GM03348 (cell line): ENCODE measurements at regions not wholly inside any gene's neighbourhood (a gene's known extent, or its start where the extent isn't known, plus 50 kb on each side); places are given as distances from the start of the nearest gene placed in this dataset.
"Not testable (repeated sequence)": the region's sequence is repeated elsewhere in the genome, so short reads cannot be mapped to it uniquely, and the experiment has no call there.

ENCODE experiments used
- DNase-seq: peaks from one replicate; pipeline ENCODE4 v3.0.0; 2012; ENCODE audit warnings: low spot score

- no peak for DNase-seq
These were observed 272.1 kb upstream of the HS3ST1 start for GRCh38 chr4:11700751-11701226.

- no peak for DNase-seq
These were observed 270.3 kb upstream of the HS3ST1 start for GRCh38 chr4:11698846-11699590.

- no peak for DNase-seq
These were observed 269.3 kb upstream of the HS3ST1 start for GRCh38 chr4:11698033-11698432.

- DNase-seq: no peak
These were observed 265.0 kb upstream of the HS3ST1 start for GRCh38 chr4:11693693-11694092.

GRCh38 chr4:11691236-11691635, 262.5 kb upstream of the HS3ST1 start:
- no peak for DNase-seq

- no peak for DNase-seq
These were observed 259.0 kb upstream of the HS3ST1 start for GRCh38 chr4:11687727-11688126.

GRCh38 chr4:11685481-11685880, 256.8 kb upstream of the HS3ST1 start:
- DNase-seq: no peak

- no peak for DNase-seq
These were observed 246.5 kb upstream of the HS3ST1 start for GRCh38 chr4:11675051-11675800.

- DNase-seq: no peak
These were observed 241.6 kb upstream of the HS3ST1 start for GRCh38 chr4:11670304-11670703.

GRCh38 chr4:11669156-11669555, 240.5 kb upstream of the HS3ST1 start:
- no peak for DNase-seq

- DNase-seq: no peak
These were observed 234.4 kb upstream of the HS3ST1 start for GRCh38 chr4:11663114-11663513.

GRCh38 chr4:11650801-11651596, 222.3 kb upstream of the HS3ST1 start:
- DNase-seq: no peak

GRCh38 chr4:11647433-11647832, 218.7 kb upstream of the HS3ST1 start:
- DNase-seq: no peak

GRCh38 chr4:11643081-11643480, 214.4 kb upstream of the HS3ST1 start:
- not testable (repeated sequence) for DNase-seq

GRCh38 chr4:11640584-11640983, 211.9 kb upstream of the HS3ST1 start:
- no peak for DNase-seq

- no peak for DNase-seq
These were observed 207.9 kb upstream of the HS3ST1 start for GRCh38 chr4:11636551-11636950.

GRCh38 chr4:11636031-11636430, 207.3 kb upstream of the HS3ST1 start:
- DNase-seq: no peak

- no peak for DNase-seq
These were observed 206.6 kb upstream of the HS3ST1 start for GRCh38 chr4:11635342-11635741.

GRCh38 chr4:11634283-11634682, 205.6 kb upstream of the HS3ST1 start:
- DNase-seq: no peak

GRCh38 chr4:11633430-11633829, 204.7 kb upstream of the HS3ST1 start:
- DNase-seq: no peak

GRCh38 chr4:11632483-11632882, 203.8 kb upstream of the HS3ST1 start:
- no peak for DNase-seq

GRCh38 chr4:11632025-11632424, 203.3 kb upstream of the HS3ST1 start:
- no peak for DNase-seq

GRCh38 chr4:11631416-11631815, 202.7 kb upstream of the HS3ST1 start:
- no peak for DNase-seq
